DMS153 (cell line): ENCODE measurements at regions not wholly inside any gene's neighbourhood (a gene's known extent, or its start where the extent isn't known, plus 50 kb on each side); places are given as distances from the start of the nearest gene placed in this dataset.

Source experiments
- DNase-seq: peaks from one replicate; lab custom pipeline; 2025; lab: John Stamatoyannopoulos, UW

DNA sequence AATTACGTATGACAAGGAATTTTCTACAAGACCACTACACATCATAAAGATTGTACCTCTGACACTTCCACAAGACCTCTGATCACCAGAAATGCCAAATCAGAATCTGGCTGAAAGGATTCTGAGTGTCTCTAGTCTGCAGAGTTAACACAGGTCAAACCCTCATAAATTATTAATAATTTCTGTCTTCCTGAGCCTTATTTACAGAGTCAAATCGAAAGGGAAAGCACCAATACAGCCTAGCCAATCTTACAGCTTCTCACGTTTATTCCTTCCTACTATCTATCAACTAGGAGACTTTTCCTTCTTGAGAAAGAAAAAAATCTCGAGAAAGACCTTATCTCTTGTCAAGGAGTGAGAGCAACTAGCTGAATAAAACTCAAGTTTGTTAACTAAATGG lies 2151.6 kb downstream of the MRPL39 start:
- no peak for DNase-seq

DNA sequence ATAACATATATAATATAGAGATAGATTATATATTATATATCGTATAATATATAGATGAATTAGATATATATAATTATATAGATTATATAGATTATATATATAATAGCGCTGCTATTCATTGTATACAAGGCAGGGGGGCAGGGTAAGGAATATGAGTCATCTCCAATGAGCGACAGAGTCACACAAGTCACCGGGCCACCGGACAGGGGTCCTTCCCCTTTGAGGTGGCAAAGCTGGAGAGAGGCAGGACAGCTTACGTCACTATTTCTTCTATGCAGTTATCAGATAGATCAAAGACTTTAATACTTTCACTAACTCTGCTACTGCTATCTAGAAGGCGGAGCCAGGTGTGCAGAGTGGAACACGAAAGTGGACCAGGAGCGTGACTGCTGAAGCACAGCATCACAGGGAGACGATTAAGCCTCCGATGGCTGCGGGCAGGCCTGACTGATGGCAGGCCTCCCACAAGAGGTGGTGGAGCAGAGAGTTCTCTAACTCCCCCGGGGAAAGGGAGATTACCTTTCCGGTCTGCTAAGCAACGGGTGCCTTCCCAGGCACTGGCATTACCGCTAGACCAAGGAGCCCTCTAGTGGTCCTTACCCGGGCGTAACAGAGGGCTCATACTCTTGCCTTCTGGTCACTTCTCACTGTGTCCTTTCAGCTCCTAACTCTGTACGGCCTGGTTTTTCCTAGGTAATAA lies 2154.7 kb downstream of the MRPL39 start:
- DNase-seq: no peak

DNA sequence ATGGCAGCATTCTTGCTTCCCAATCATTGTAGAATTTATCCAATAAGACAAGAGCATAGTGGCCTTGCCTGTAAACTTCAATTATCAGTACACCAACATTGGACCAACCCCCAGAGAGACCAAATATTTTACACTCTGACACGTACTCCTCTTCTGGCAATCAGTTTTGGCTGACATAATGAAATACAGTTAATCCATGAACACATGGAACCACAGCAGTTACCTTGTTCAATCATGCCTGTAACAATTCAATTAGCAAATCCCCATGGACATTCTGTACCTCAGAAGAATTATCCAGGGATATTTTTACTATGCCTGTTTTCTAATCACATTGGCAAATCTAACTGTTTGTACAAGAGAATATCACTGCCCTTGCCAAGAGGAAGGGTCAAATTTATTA lies 2162.0 kb downstream of the MRPL39 start:
- DNase-seq: no peak

DNA sequence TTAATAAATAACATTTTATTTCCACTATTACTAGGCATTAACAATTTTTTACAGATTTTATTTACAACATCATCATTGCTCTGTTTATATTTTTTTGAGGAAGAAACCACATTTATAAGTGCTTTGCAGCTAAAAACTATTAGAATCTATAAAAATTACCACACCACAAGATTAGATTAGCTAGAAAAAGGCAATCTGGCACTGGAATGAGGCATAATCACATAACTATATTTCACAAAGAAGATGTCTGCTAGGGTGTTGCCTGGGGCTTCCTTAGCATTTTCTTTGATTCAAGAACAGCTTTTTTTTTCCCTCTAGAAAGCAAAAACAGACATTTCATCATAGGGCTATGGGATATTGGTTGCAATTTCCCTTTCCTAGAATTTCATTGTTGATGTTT lies 2169.2 kb downstream of the MRPL39 start:
- no peak for DNase-seq

DNA sequence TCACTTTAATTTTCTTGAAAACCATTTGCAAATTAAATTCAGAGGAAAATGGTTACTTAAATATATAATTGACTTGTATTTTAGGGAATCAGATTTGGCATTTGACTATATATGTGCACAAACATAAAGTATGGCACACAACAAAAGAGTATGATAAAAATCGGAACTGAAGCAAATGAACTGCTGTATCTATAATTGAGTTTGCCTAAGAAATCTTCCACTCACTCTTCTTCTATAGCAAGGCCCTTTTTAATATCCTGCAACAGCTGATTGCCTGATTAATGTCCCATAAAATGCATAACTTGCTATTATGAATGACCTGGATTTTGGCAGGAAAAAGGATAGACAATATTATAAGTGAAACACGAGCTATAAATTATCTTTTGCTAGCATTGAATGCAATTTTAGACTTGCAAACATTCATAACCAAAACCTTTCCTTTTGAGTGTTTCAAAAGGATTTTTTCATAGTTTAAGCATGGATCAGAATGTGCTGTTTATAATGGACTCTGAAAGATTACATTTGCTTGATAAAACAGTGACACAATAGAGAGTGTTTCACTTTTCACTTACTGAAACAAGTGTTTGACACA lies 2204.3 kb downstream of the MRPL39 start:
- DNase-seq: no peak

DNA sequence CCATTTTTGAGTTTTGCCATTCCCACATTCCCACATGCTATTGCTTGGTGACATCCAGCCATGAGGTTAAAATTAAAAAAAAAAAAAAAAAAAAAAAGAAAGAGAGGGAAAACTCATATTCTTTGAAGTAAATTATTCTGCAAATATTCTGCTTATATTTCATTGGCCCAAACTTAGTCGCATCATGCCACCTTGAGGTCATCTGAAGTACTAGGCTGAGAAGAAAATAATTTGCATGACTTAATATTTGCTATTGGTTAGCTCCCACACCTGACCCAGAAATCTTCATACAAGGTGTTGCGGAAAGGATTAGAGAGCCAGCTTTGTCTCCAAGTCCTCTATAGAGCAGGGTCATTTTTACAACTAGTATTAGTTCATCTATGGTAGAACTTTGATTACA lies 2206.0 kb downstream of the MRPL39 start:
- no peak for DNase-seq

DNA sequence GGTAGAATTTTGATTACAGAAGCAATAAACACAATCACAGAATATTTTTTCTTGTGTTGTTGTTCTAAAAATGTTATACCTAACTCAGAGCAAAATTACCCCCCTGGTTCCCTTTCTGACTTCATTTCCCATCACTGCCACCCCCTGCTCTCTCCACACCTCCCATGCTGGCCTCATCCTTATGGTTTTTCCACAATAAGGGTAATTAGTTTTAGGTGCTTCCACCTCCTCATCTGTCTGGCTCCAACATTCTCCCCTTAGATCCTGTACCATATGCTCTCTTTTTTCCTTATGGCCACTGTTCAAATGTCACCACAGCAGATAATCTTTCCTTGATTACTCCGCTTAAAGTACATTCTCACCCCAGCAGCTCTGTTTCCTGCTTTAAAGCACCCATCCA lies 2208.6 kb downstream of the MRPL39 start:
- DNase-seq: no peak

DNA sequence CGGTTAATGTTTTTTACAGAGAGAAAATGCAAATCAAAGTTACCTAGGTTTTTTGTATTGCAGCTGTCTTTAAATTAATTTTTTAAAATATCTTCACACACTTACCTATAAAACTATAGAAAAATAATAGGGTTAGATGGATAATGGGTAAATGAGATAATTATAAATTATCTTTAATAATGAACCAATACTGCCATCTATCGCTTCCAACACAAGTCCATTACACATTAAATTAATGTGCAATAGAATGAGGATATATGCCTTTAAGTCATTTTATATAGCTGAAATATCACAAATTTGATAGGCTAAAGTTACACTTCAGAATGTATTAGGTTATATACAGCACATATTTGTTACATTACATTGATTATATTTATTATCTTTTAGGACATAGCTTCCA lies 2212.8 kb downstream of the MRPL39 start:
- no peak for DNase-seq

DNA sequence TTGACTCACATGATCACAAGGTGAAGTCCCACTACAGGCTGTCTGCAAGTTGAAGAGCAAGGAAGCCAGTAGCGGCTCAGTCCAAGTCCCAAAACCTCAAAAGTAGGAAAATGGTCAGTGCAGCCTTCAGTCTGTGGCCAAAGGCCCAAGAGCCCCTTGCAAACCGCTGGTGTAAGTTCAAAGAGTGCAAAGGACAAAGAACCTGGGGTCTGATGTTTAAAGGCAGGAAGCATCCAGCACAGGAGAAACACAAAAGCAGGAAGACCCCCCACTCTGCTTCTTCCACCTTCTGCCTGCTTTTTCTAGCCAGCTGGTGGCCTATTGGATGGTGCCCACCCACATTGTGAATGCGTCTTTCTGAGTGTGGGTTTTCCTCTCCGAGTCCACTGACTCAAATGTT lies 2222.6 kb downstream of the MRPL39 start:
- no peak for DNase-seq

DNA sequence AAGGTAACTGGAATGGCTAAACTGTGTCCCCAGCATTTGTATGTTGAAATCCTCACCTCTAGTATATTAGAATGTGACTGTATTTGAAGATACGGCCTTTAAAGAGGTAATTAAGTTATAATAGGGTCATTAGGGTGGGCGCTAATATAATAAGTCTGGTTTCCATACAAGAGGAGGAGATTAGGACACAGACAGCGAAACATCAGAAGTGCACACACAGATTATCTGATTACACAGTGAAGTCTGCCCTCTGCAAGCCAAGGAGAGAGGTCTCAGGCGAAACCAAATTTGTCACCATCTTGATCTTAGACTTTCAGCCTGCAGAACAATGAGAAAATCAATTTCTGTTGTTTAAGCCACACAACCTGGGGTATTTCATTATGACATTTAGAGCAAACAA lies 2233.1 kb downstream of the MRPL39 start:
- no peak for DNase-seq

DNA sequence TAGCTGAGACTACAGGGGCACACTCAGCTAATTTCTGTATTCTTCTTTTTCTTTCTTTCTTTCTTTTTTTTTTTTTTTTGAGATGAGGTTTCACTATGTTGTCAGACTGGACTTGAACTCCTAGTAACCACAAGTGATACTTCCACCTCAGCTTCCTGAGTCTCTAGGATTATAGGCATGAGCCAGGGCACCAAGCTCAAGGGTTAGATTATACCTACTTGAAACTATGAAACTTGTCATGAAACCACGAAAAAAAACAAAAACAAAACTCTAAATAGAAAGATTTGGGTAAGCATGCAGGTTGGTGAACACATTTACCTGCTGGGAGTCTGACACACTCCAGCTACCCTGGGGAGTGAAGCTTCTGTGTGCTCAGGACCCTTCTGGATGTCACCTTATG lies 2250.4 kb downstream of the MRPL39 start:
- DNase-seq: no peak

DNA sequence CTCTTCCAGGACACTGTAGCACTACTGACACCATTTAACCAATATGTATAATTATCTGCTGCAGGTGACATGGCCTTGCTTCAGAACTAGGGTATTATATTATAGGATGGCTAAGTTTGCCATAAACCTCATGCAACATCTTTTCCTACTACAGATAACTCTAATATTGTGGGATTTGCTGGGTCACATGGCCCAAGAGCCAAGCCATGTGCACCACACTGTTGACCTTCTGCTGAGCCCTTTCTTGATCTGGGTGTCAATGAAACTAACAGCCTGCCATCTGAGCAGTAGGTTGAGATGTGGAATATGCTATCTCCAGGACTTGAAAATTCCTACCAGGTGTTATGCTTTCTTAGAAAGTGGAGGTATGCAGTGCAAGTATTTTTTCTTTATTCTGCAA lies 2291.1 kb downstream of the MRPL39 start:
- DNase-seq: no peak

DNA sequence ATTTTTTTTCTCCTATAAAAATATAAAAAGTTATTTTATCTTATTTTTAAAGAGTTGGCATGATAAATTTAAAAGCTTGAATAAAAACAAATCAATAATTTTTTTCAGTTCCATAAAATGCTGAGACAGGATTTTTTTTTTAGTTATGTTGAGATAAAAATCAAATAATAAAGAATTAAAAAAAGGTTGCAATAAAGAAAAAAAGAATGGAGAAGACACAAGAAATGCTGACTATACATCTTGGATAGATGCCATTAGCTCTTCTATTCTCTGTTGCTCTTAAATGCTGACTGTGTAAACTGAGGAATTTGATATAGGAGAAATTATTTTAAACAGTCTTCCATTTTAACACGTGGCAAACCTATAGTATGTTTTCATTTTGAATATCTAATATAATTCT lies 2298.5 kb downstream of the MRPL39 start:
- no peak for DNase-seq

DNA sequence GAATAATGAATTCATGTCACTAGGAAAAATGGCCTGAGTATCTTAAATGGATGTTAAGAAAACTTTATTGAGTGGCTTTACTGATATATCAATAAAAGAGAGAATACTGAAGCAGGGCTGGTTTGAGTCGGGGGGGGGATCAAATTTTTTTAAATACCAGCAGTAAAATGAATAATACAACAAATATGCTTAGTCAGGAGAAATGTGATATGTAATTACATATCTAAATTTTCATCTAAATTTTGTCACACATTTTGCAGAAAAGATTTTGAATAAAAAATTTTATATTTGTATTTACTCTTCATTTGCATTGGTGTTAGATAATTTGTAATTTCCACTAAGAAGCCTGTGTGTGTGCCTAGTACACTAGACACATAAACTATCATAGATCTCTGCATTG lies 2300.2 kb downstream of the MRPL39 start:
- no peak for DNase-seq

DNA sequence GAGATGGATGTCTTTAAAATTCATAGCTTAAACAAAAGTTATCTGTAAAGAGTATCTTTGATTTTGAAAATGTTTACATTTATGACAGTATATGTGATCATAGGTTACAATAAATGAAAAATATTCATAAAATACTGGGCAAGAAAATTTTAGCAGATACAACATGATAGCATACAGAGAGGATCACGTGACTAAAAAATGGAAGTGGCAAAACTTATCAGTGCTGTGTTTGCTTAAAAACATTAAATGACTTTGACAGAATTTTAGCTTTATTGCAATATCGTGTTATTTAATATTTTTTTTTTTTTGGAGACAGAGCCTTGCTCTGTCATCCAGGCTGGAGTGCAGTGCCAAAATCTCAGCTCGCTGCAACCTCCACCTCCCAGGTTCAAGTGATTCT lies 2294.1 kb downstream of the NCAM2 start:
- DNase-seq: no peak

DNA sequence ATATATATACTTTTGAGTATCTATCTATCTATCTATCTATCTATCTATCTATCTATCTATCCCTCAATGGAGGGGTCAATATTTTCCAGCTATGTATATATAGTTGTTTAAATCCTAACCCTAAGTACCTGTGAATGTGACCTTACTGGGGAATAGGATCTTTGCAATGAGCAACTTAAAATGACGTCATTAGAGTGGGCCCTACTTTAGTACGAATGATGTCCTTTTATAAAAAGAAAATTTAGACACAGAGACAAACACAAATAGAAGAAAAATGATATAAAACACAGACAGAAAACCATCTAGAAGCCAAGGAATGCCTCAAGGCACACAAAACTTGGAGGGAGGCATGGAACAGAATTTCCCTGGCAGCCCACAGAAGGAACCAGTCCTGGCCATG lies 2283.7 kb downstream of the NCAM2 start:
- DNase-seq: no peak

DNA sequence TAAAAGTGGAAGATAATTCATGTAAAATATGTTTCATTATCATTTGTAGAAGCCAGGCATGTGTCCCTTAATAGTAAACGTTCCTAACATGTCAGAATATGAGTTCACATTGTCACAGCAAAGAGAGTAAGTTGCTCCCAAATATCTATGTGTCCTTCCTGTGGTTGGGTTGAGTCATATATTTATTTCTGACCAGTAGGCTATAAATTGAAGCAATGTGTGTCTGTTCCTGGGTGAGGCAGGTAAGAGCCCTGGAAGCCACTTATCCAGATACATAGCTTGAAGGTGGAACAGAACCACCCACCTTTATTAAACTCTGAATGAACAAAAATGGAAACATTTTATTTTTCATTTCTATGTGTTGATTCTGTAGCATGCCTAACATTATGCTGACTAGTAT lies 2251.6 kb downstream of the NCAM2 start:
- DNase-seq: no peak

DNA sequence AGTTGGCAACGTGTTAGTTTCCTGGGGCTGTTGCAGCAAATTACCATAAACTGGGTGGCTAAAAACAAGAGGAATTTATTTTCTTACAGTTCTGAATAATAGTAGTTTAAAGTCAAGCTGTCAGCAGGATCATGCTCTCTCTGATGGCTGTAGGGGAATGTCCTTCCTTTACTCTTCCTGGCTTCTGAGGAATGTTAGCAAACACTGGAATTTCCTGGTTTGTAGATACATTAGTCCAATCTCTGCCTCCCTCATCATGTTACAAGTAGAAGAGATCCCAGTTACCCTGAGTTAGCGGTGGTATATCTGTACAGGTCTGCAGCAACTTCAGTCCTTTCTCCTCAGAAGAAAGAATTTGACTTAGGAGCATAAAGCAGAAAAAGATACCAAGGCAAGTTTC lies 2249.1 kb downstream of the NCAM2 start:
- DNase-seq: no peak

DNA sequence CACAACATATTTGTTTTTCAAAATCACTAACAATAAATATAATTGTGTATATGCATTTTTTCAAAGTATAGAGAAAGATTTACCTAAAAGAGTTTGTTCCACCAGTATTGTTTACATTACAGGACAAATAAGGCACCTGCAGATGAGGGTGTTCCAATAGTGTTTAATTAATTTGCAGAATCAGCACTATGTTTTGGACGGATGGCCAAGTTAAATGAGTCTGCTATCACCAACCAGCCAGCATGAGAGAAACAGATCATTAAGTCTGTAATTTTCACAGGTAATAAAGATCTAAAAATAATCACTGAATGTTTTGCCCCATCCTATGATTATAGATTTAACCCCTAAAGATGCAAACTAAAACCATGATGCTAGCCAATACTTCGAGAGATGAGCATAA lies 2247.0 kb downstream of the NCAM2 start:
- no peak for DNase-seq

DNA sequence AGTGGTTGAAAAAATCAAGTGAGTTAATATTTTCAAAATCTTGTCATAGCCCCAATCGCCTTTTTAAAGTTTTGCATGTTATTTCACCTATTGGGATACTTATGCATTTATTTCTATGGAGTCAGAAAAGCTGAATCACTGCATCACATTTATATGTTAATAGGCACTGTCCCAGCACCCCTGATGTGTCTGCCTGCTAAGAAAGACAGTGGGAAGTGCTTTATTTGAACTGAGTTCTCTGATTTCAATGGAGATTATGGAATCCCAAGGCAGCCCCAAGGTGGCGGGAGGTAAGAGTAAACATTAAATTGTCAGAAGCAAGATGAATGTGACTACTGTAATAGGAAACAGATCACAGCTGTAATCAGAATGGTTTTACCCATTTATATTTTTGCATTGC lies 2225.7 kb downstream of the NCAM2 start:
- DNase-seq: no peak

DNA sequence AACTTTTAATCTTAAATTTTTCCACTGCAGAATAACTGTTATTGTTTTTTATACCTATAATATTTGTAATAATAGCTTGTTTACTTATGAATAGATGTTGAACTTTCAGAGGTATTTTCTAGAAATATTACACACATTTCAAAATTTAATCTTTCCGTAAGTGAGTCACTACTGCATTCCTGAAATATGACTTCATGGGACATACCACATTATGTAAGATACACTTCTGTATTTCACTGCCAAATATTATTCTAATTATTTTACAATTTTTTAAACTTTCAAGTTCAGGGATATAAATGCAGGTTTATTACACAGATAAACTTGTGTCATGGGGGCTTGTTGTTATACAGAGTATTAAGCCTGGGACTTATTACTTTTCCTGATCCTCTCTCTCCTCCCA lies 2220.5 kb downstream of the NCAM2 start:
- DNase-seq: no peak

DNA sequence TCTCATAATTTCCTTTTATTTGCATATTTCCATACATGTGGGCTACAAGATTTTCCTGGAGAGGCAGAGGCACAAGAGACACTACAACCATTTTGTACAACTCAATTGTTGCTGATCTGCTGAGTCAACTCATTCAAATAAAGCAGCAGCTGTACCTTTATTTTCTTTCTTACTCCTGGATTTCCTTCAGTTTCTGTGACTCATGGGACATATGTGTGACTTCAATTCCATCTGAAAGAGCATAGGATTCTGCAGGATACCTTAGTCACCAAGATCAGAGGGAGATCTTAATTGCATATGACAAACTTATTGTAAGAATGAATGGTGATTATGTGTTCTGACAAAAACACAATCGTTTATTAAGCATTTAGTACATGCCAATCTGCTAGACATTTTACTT lies 2219.4 kb downstream of the NCAM2 start:
- DNase-seq: no peak

DNA sequence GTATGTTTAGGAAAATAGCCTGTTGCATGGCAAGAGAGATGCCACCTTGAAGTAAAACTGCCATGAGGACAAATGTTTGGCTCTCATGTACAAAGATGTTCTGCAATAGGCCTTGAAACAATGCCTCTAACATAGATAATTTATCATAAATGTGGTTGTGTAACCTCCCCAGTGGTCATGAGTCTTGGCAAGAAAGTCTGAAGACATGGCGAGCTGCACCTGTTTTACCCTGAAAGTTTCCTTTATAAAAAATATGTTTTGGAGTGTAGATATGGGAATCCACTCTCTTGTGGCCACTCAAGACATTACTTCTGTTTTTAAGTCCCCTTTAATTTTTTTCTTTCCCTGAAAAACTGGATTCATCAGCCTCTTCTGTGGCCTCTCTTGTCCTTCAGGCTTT lies 2217.1 kb downstream of the NCAM2 start:
- DNase-seq: no peak
